Fibroblast of pulmonary artery (primary cell): ENCODE measurements at regions not wholly inside any gene's neighbourhood (a gene's known extent, or its start where the extent isn't known, plus 50 kb on each side); places are given as distances from the start of the nearest gene placed in this dataset.
"Not testable (repeated sequence)": the region's sequence is repeated elsewhere in the genome, so short reads cannot be mapped to it uniquely, and the experiment has no call there.

Experiments
- DNase-seq: peaks from one replicate; pipeline ENCODE4 v3.0.0-alpha.2; 2010; ENCODE audit warnings: low read depth
- H3K4me3 ChIP-seq: replicated peaks from 2 replicates; pipeline ENCODE4 v1.5.1; 2011; ENCODE audit warnings: low read depth, mild to moderate bottlenecking, control low read depth, low read length, moderate library complexity
- CTCF ChIP-seq: IDR thresholded peaks from 2 replicates; pipeline ENCODE4 v1.5.1; 2011; ENCODE audit warnings: mild to moderate bottlenecking, control low read depth, low read length, inconsistent platforms; ENCODE audit errors: missing control alignments

GRCh38 chr5:53287573-53287972 lies 178.0 kb upstream of the MOCS2 start:
- TF ChIP-seq CTCF: no peak
- no peak for DNase-seq
- H3K4me3 ChIP-seq: no peak overlapping the region

- no peak for DNase-seq
- TF ChIP-seq CTCF: no peak
- no peak overlapping the region for H3K4me3 ChIP-seq
Measured at GRCh38 chr5:53288511-53288910, 179.0 kb upstream of the MOCS2 start.

- TF ChIP-seq CTCF: no peak
- DNase-seq: no peak
- no peak overlapping the region for H3K4me3 ChIP-seq
Measured at GRCh38 chr5:53291047-53291446, 181.5 kb upstream of the MOCS2 start.

- peak; percentile 83 for DNase-seq
- no peak for TF ChIP-seq CTCF
- H3K4me3 ChIP-seq: no peak overlapping the region
Measured at GRCh38 chr5:53291528-53291927, 182.0 kb upstream of the MOCS2 start.

- no peak overlapping the region for H3K4me3 ChIP-seq
- TF ChIP-seq CTCF: no peak
- no peak for DNase-seq
Measured at GRCh38 chr5:53298841-53299240, 181.6 kb upstream of the FST start.

- DNase-seq: peak; percentile 42
- no peak for TF ChIP-seq CTCF
- H3K4me3 ChIP-seq: no peak overlapping the region
Measured at GRCh38 chr5:53302529-53302928, 177.9 kb upstream of the FST start.

- peak; percentile 58 for DNase-seq
- no peak for TF ChIP-seq CTCF
- H3K4me3 ChIP-seq: no peak overlapping the region
Measured at GRCh38 chr5:53303105-53303504, 177.3 kb upstream of the FST start.

GRCh38 chr5:53305316-53305715 lies 175.1 kb upstream of the FST start:
- not testable (repeated sequence) for DNase-seq, H3K4me3 ChIP-seq
